Colon (tissue), 2 donors: ENCODE measurements at regions not wholly inside any gene's neighbourhood (a gene's known extent, or its start where the extent isn't known, plus 50 kb on each side); places are given as distances from the start of the nearest gene placed in this dataset.

Source experiments
- FAIRE-seq: peaks from 2 replicates; lab custom pipeline; 2012; peaks lifted over from hg19 to GRCh38; lab: Jason Lieb, UNC
- donor health status: control.
- donor health status: control.

DNA sequence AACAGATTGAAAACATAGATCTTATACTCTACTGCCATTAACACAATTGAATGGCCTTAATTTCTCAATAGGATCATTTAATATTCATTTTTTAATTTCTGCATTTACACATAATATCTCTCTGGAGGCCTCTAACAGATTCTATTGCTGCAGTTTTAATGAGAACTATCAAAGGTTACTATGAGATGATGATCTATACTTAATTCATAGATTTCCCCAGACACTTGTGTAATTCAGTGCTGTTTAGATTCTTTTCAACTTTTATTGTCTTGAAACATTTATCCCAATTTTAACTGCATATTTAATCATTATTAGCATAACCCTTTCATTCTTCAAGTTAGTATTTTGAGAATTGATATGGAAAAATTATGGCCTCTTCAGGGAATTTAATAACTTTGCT is 1056.5 kb upstream of the CDH8 start:
- FAIRE-seq, result no peak

DNA sequence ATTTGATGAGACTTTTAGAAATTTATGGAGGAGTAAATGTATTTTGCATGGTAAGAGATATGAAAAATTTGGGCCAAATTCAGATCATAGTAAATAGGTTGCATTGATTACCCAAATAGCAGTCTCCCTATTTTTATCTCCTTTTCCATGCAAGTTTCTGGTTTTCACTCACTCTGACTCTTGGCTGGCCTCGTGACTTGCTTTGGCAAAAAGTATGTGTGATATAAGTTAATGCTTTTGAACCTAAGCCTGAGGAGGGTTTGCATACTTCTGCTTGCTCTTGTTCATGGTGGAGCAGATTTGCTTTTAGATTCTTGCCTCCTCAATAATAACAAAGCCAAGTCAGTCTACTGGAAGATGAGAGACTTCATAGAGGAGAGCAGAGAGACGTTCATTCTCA is 1045.9 kb upstream of the CDH8 start:
- FAIRE-seq, result no peak

- no peak for FAIRE-seq
Observed at GRCh38 chr16:63080746-63081145, 1044.5 kb upstream of the CDH8 start.

DNA sequence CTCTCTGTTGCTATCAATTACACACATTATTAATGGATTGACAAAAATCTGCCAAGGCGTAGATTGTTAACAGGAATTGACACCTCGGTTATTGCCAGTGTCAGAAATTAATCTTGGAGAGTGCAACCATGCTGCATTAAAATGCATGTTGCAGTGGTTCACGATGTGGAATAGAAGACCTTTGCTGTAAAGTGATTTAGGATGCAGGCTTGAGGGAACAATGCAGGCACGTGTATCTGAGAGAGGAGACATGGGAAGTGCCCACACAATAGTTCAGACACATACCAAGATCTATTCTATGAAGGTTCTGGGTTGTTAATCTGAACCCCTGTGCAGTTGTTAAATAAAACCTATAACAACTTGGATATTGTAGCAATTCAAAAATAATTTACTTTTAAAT is 1032.8 kb upstream of the CDH8 start:
- no peak for FAIRE-seq

DNA sequence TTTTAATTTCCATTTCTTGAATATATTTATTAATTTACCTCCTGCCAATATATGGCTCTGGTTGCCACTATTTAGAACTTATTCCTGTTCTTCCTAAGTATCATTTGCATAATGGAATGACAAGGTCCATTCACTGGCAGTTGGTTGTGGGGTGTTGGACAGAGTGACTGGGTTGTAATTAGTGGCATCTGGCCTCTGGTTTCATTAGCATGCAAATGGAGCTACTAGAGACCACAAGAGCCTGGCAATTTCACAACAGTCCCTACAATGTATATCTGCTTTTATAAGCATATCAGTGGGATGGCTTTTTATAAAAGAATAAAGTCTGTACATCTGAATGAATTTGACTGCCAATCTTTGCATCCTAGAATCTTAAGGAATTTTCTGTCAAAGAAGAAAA is 1030.9 kb upstream of the CDH8 start:
- no peak for FAIRE-seq

DNA sequence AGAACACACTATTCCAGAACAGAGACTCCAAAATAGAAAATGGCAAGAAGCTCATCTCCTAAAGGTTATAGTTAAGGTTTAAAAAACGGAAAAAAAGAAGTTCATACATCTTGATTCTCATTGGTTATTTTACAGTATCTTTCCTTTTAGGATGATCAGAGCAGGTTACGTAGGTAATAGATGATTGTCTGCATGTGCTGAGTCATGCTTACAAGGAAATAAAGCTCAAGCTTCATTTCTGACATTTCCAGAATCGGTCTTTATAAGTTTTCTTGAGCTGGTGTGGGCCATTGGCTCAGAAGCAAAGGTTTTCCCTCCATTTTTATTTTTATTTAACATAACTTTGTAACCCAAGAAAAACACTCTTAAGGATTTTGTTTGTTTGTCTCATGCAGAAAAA is 1030.3 kb upstream of the CDH8 start:
- FAIRE-seq, result no peak

- no peak for FAIRE-seq
Observed at GRCh38 chr16:63061319-63061718, 1025.1 kb upstream of the CDH8 start.

DNA sequence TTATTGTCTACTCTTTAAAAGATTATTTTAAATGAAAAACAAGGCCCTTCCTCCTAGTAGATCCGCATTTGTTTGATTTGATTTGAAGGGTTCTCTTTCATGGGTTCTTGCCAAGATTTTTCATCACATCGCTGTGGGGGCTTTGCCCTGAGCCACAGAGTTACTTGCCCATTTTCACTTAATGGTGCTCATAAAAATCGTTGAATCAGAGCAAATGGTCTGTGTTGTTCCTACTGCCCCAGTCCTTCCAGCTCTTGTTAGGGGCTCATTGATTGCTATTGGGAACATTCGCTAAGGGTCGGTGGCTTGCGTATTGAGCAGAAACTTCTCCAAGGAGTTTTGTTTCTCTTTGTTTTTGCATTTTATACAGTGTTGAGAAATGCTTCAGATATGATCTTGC is 1023.4 kb upstream of the CDH8 start:
- no peak for FAIRE-seq

DNA sequence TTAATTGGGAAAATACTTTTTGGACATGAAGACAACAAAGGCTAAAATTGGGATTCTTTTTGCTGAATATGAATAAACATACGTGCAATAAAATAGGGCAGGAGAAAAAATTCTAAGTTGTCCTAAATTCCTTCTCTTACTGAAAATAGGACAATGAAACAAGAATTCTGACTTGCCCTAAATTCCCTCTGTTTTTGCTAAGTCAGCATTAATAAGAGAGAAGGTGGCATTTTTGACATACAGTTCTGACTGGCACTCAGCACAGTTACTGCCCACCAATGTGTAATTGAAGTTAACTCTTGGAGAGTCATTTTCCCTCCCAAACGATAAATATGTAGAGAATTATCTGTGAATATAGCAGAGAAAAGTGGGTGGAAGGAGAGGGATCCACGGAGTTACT is 1021.1 kb upstream of the CDH8 start:
- FAIRE-seq, result no peak

- FAIRE-seq, result no peak
Observed at GRCh38 chr16:63050391-63050790, 1014.2 kb upstream of the CDH8 start.

GRCh38 chr16:63038397-63039106 is 1002.3 kb upstream of the CDH8 start:
- no peak for FAIRE-seq

- FAIRE-seq, result no peak
Observed at GRCh38 chr16:63037761-63038396, 1001.6 kb upstream of the CDH8 start.

DNA sequence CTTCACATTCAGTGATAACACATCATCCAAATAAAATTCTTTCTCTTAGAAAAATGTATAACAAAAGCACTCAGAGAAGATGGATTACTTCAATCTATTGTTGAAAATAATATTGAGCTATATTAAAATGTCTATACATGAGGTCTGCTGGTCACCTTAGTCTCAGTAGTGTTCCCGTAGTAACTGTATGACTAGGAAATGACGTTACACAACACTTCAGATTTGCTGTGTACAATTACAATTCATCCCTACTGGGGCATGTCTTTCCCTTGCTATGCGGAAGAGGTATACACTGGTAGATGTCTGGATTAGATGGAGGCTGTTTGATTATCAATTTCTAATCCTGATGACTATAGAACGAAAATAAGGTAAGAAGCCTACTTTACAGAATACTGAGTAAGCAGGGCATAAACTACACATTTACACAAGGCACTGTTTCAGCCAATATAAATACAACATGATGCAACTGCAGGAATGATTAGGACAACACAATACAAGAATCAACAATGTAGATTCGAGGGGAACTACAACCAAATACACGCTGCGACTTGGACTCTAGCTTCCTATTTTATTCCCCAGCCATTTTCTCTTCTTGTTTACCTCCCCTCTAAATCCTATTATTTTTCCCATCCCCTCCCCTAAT is 982.5 kb upstream of the CDH8 start:
- FAIRE-seq, result no peak

DNA sequence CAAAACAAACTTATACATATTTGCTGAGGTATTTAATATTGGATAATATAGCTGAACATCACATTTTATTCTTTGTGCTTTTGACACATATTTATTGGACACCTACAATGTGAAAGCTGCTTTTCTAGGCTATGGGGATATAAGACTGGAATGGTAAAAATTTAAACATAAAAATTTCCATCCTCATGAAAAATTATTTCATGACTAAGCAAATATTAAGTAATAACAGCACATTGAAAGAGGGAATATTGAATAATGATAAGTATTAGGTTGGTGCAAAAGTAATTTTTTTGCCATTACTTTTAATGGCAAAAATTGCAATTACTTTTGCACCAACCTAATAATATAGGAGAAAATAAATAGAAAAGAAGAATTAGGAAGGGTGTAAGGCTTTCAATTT is 972.5 kb upstream of the CDH8 start:
- FAIRE-seq, result no peak

GRCh38 chr16:63005356-63005755 is 969.1 kb upstream of the CDH8 start:
- no peak for FAIRE-seq

GRCh38 chr16:62989480-62989879 is 953.2 kb upstream of the CDH8 start:
- no peak for FAIRE-seq

- no peak for FAIRE-seq
Observed at GRCh38 chr16:62985722-62986121, 949.5 kb upstream of the CDH8 start.

DNA sequence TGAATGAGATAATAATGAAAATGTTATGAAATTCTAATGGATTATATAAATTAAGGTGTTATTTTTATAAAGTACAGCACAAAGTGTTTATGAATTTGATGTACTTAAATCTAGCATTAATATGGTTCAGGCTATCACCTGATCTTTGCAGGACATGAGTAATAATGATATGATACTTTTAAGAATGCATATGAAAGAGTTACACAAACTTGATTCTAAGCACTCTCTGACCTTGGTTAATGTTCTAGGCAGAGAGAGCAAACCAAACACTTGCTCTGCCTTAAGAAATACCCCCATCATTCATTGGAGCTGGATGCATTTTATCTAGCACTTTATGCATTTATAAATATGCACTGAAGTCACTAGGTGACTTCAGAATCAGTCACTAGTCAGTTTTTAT is 942.2 kb upstream of the CDH8 start:
- FAIRE-seq, result no peak

- no peak for FAIRE-seq
Observed at GRCh38 chr16:62977876-62978275, 941.6 kb upstream of the CDH8 start.

GRCh38 chr16:62974424-62974823 is 938.2 kb upstream of the CDH8 start:
- no peak for FAIRE-seq

GRCh38 chr16:62970851-62971250 is 934.6 kb upstream of the CDH8 start:
- FAIRE-seq, result no peak

GRCh38 chr16:62969711-62970318 is 933.6 kb upstream of the CDH8 start:
- FAIRE-seq, result no peak

GRCh38 chr16:62967611-62968010 is 931.4 kb upstream of the CDH8 start:
- FAIRE-seq, result no peak
